T-helper 1 cell treated with Interleukin-12 subunit alpha and Interleukin-12 subunit beta and Interleukin-4 antibody, amounts not matched to agents 30 μg/mL and 1 μg/mL, for 36 hours (primary cell): ENCODE measurements at regions not wholly inside any gene's neighbourhood (a gene's known extent, or its start where the extent isn't known, plus 50 kb on each side); places are given as distances from the start of the nearest gene placed in this dataset.
"Not testable (repeated sequence)": the region's sequence is repeated elsewhere in the genome, so short reads cannot be mapped to it uniquely, and the experiment has no call there.

Experiments used
- H3K27ac Mint-ChIP-seq: one replicate; pipeline ENCODE4 v1.8.0; 2021; ENCODE audit warnings: mild to moderate bottlenecking, mixed read lengths
- H3K27me3 Mint-ChIP-seq: one replicate; pipeline ENCODE4 v1.8.0; 2021; ENCODE audit warnings: low read depth, mixed read lengths
- H3K36me3 Mint-ChIP-seq: one replicate; pipeline ENCODE4 v1.8.0; 2021; ENCODE audit warnings: low read depth, mixed read lengths
- H3K4me1 Mint-ChIP-seq: one replicate; pipeline ENCODE4 v1.8.0; 2021; ENCODE audit warnings: low read depth, mixed read lengths
- H3K4me3 Mint-ChIP-seq: one replicate; pipeline ENCODE4 v1.8.0; 2021; ENCODE audit warnings: mild to moderate bottlenecking, moderate library complexity, mixed read lengths
- H3K9me3 Mint-ChIP-seq: one replicate; pipeline ENCODE4 v1.8.0; 2021; ENCODE audit warnings: mixed read lengths

DNA sequence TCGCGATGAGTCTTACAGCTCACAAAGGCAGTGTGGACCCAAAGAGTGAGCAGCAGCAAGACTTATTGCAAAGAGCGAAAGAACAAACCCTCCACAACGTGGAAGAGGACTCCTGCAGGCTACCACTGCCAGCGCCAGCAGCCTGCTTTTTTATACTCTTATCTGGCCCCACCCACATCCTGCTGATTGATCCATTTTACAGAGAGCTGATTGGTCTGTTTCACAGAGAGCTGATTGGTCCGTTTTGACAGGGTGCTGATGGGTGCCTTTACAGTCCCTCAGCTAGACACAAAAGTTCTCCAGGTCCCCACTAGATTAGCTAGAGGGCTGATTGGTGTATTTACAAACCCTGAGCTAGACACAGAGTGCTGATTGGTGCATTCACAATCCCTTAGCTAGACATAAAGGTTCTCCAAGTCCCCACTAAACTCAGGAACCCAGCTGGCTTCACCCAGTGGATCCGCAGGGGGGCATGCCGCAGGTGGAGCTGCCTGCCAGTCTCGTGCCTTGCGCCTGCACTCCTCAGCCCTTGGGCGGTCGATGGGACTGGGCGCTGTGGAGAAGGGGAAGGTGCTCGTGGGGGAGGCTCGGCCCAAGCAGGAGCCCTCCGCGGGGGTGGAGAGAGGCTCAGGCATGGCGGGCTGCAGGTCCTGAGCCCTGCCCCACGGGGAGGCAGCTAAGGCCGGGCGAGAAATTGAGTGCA, 75.7 kb downstream of the QDPR start:
- not testable (repeated sequence) for H3K4me1 Mint-ChIP-seq, H3K27ac Mint-ChIP-seq, H3K4me3 Mint-ChIP-seq, H3K36me3 Mint-ChIP-seq, H3K9me3 Mint-ChIP-seq, H3K27me3 Mint-ChIP-seq

- Mint-ChIP-seq H3K27me3 (no peaks in the 10 kb centered on the region), H3K9me3 (peaks cover 7% of the 10 kb centered on the region), H3K4me3 (no peak overlapping the region), H3K4me1 (no peaks in the 10 kb centered on the region), H3K36me3 (no peaks in the 10 kb centered on the region), H3K27ac (no peak overlapping the region)
These were observed 78.1 kb downstream of the QDPR start for GRCh38 chr4:17433827-17434226.

GRCh38 chr4:17427991-17428390, 83.9 kb downstream of the QDPR start:
- Mint-ChIP-seq H3K36me3 (no peaks in the 10 kb centered on the region), H3K4me3 (no peak overlapping the region), H3K4me1 (no peaks in the 10 kb centered on the region), H3K27ac (no peak overlapping the region), H3K27me3 (peaks cover 4% of the 10 kb centered on the region), H3K9me3 (peaks cover 4% of the 10 kb centered on the region)

DNA sequence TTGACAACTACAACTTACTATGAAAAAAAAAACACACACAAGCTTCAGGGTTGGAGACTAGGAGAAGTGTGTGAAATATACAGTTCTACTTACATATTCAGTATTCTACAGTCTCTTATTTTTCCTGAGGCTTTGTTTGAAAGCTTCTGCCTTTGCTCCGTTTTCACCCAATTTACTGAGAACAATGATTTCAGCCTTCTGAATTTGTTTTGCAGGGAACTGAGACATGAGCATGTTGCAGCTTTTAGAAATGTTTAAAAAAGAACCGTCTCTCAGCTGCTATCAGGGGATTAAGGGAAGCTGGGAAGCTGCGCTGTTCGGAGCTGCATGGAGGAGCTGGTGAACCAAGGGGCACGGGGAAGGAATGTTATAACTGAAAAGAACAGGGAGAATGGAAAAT, 85.7 kb downstream of the QDPR start:
- H3K4me1 Mint-ChIP-seq: no peaks in the 10 kb centered on the region

GRCh38 chr4:17418010-17418409, 93.9 kb downstream of the QDPR start:
- H3K9me3 Mint-ChIP-seq: peaks cover 10% of the 10 kb centered on the region
- no peak overlapping the region for H3K27ac Mint-ChIP-seq
- H3K4me1 Mint-ChIP-seq: no peaks in the 10 kb centered on the region
- H3K4me3 Mint-ChIP-seq: no peak overlapping the region
- no peaks in the 10 kb centered on the region for H3K36me3 Mint-ChIP-seq
- H3K27me3 Mint-ChIP-seq: no peaks in the 10 kb centered on the region

More for the DNA sequence above, 85.7 kb downstream of the QDPR start:
- no peaks in the 10 kb centered on the region for H3K9me3 Mint-ChIP-seq
- H3K27ac Mint-ChIP-seq: no peak overlapping the region
- H3K27me3 Mint-ChIP-seq: peaks cover 4% of the 10 kb centered on the region
- no peaks in the 10 kb centered on the region for H3K36me3 Mint-ChIP-seq
- H3K4me3 Mint-ChIP-seq: no peak overlapping the region

DNA sequence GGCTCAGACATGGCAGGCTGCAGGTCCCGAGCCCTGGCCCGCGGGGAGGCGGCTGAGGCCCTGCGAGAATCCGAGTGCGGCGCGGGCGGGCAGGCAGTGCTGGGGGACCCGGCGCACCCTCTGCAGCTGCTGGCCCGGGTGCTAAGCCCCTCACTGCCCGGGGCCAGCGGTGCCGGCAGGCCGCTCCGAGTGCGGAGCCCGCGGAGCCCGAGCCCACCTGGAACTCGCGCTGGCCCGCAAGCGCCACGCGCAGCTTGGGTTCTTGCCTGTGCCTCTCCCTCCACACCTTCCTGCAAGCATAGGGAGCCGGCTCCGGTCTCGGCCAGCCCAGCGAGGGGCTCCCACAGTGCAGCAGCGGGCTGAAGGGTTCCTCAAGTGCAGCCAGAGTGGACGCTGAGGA, 97.5 kb downstream of the QDPR start:
- Mint-ChIP-seq H3K4me1 (no peaks in the 10 kb centered on the region), H3K36me3 (no peaks in the 10 kb centered on the region), H3K27me3 (no peaks in the 10 kb centered on the region), H3K4me3 (no peak overlapping the region), H3K9me3 (peaks cover 12% of the 10 kb centered on the region), H3K27ac (no peak overlapping the region)

DNA sequence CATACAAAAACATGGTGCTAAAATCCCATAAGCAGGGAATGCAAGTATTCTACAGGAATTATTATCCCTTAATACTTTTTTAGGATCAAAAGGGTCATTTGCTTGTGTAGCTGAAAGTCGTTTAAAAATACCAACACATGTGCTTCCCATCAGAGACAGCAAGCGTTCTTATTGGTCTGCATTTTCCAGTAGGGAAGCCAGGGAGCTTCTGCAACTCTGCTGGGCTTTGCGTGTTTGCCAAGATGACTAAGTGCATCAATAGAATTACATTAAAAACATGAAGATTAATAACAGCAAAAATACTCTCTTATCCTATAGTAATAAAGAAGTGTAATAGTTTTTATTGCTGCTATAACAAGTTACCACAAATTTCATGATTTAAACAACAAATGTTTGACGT, 111.2 kb downstream of the QDPR start:
- Mint-ChIP-seq H3K27ac (no peak overlapping the region), H3K9me3 (no peaks in the 10 kb centered on the region), H3K4me1 (no peaks in the 10 kb centered on the region), H3K4me3 (no peak overlapping the region), H3K27me3 (no peaks in the 10 kb centered on the region), H3K36me3 (no peaks in the 10 kb centered on the region)

- Mint-ChIP-seq H3K4me3 (no peak overlapping the region), H3K27ac (no peak overlapping the region), H3K9me3 (no peaks in the 10 kb centered on the region), H3K27me3 (no peaks in the 10 kb centered on the region), H3K4me1 (no peaks in the 10 kb centered on the region), H3K36me3 (no peaks in the 10 kb centered on the region)
These were observed 113.1 kb downstream of the QDPR start for GRCh38 chr4:17398805-17399204.

- Mint-ChIP-seq H3K4me1 (no peaks in the 10 kb centered on the region), H3K27ac (no peak overlapping the region), H3K9me3 (no peaks in the 10 kb centered on the region), H3K36me3 (no peaks in the 10 kb centered on the region), H3K4me3 (no peak overlapping the region), H3K27me3 (no peaks in the 10 kb centered on the region)
These were observed 113.9 kb downstream of the QDPR start for GRCh38 chr4:17398035-17398434.

- no peak overlapping the region for H3K4me3 Mint-ChIP-seq
- no peaks in the 10 kb centered on the region for H3K36me3 Mint-ChIP-seq
- H3K27ac Mint-ChIP-seq: no peak overlapping the region
- H3K27me3 Mint-ChIP-seq: no peaks in the 10 kb centered on the region
- no peaks in the 10 kb centered on the region for H3K4me1 Mint-ChIP-seq
- no peaks in the 10 kb centered on the region for H3K9me3 Mint-ChIP-seq
These were observed 114.3 kb downstream of the QDPR start for GRCh38 chr4:17397611-17398010.

GRCh38 chr4:17385403-17385802, 126.5 kb downstream of the QDPR start:
- Mint-ChIP-seq H3K36me3 (peaks cover 7% of the 10 kb centered on the region), H3K9me3 (peaks cover 17% of the 10 kb centered on the region), H3K27ac (peak overlapping the region; percentile 18), H3K4me1 (peaks cover 10% of the 10 kb centered on the region), H3K4me3 (no peak overlapping the region), H3K27me3 (no peaks in the 10 kb centered on the region)

DNA sequence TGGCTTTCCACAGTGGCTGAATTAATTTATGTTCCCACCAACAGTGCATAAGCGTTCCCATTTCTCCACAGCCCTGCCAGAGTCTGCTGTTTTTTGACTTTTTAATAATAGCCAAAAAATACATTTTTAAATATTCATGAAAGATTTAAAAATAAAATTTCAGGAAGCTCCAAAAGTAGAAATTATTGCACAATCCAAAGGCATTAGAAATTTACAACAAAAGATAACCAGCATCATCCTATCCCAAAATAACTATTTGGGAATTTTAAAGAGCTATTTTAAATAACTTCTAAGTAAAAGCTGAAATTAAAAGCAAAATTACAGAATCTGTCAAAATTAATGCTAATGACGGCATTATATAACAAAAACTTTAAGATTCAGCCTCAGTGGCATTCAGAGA, 131.5 kb downstream of the QDPR start:
- peaks cover under 1% of the 10 kb centered on the region for H3K36me3 Mint-ChIP-seq
- no peak overlapping the region for H3K27ac Mint-ChIP-seq
- H3K9me3 Mint-ChIP-seq: peaks cover 4% of the 10 kb centered on the region
- H3K4me1 Mint-ChIP-seq: peaks cover 2% of the 10 kb centered on the region
- peaks cover 8% of the 10 kb centered on the region for H3K27me3 Mint-ChIP-seq
- no peak overlapping the region for H3K4me3 Mint-ChIP-seq

DNA sequence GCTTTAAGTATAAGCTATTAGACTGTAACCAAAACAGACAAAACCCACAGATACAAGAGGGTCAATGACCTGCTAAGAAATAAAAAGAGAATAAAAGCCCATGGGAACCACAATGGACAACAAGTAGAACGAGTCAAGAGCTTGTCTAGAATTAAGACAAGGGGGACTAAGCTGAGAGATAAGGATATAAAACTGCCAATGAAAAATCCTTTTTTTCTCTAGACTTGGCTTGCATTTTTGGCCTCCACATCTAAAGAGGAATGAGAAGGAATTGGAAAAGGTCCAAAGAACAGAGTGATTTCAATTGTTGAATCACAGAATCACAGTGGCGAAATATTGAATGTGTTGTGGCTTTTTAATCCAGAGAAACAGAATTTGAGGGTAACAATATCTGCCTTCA, 135.7 kb downstream of the QDPR start:
- Mint-ChIP-seq H3K4me1 (no peaks in the 10 kb centered on the region), H3K9me3 (no peaks in the 10 kb centered on the region), H3K4me3 (no peak overlapping the region), H3K27me3 (peaks cover 8% of the 10 kb centered on the region), H3K27ac (no peak overlapping the region), H3K36me3 (no peaks in the 10 kb centered on the region)

- H3K4me3 Mint-ChIP-seq: no peak overlapping the region
- no peaks in the 10 kb centered on the region for H3K9me3 Mint-ChIP-seq
- H3K27ac Mint-ChIP-seq: no peak overlapping the region
- H3K4me1 Mint-ChIP-seq: no peaks in the 10 kb centered on the region
- no peaks in the 10 kb centered on the region for H3K36me3 Mint-ChIP-seq
- H3K27me3 Mint-ChIP-seq: peaks cover 9% of the 10 kb centered on the region
These were observed 138.2 kb downstream of the QDPR start for GRCh38 chr4:17373666-17374065.

DNA sequence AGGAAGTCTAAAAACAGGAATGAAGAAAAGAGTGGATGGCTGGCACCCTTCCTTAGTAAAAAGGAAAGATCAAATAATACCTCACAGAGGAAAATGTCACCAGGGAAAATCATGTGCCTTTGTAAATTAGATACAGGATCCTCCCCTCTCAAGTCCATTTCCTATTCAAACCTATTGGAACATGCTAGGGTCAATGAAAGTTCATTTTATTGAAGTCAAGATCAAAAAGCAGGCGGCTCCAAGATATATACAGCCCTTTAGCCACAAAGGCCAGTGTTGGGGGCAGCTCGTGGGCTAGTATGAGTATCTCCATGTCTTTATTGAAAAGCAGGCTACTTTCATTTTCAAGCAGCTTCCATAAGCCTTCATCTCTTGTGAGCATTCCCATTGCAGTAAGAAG, 141.1 kb downstream of the QDPR start:
- peaks cover 5% of the 10 kb centered on the region for H3K27me3 Mint-ChIP-seq
- H3K27ac Mint-ChIP-seq: no peak overlapping the region
- no peaks in the 10 kb centered on the region for H3K36me3 Mint-ChIP-seq
- no peak overlapping the region for H3K4me3 Mint-ChIP-seq
- no peaks in the 10 kb centered on the region for H3K9me3 Mint-ChIP-seq
- H3K4me1 Mint-ChIP-seq: no peaks in the 10 kb centered on the region

GRCh38 chr4:17368408-17368807, 143.5 kb downstream of the QDPR start:
- Mint-ChIP-seq H3K27me3 (peaks cover 5% of the 10 kb centered on the region), H3K4me3 (no peak overlapping the region), H3K36me3 (no peaks in the 10 kb centered on the region), H3K4me1 (no peaks in the 10 kb centered on the region), H3K27ac (no peak overlapping the region), H3K9me3 (no peaks in the 10 kb centered on the region)
